Endothelial cell of umbilical vein (primary cell): ENCODE measurements at regions not wholly inside any gene's neighbourhood (a gene's known extent, or its start where the extent isn't known, plus 50 kb on each side); places are given as distances from the start of the nearest gene placed in this dataset.

Experiments used
- CTCF ChIP-seq, 2 donors: IDR thresholded peaks; 1 replicate in 1 of 2; 2 replicates in 1 of 2; pipeline ENCODE4 v1.5.1; 2011; ENCODE audit warnings: low read length in 2 of 2, mild to moderate bottlenecking in 2 of 2, moderate library complexity in 2 of 2, control low read depth in 1 of 2, inconsistent platforms in 1 of 2, low read depth in 1 of 2; ENCODE audit not compliant: insufficient read depth in 1 of 2; ENCODE audit errors: extremely low read depth in 1 of 2
- EZH2 ChIP-seq: IDR thresholded peaks from 2 replicates; pipeline ENCODE4 v1.6.1; 2012; ENCODE audit warnings: borderline replicate concordance, low read depth, mild to moderate bottlenecking, moderate library complexity, low read length, inconsistent platforms; ENCODE audit not compliant: severe bottlenecking
- FOS ChIP-seq: IDR thresholded peaks from 2 replicates; pipeline ENCODE4 v1.6.1; 2011; ENCODE audit warnings: mild to moderate bottlenecking, low read length, moderate library complexity, borderline replicate concordance; ENCODE audit not compliant: insufficient read depth
- GATA2 ChIP-seq: IDR thresholded peaks from 2 replicates; pipeline ENCODE4 v1.7.0; 2011; ENCODE audit warnings: low read depth, mild to moderate bottlenecking, moderate library complexity, mixed read lengths, low read length; ENCODE audit not compliant: insufficient read length, insufficient read depth
- JUN ChIP-seq: IDR thresholded peaks from 2 replicates; pipeline ENCODE4 v1.6.1; 2011; ENCODE audit warnings: borderline replicate concordance, low read depth; ENCODE audit not compliant: insufficient read length, insufficient read depth
- MYC ChIP-seq: IDR thresholded peaks from one replicate; pipeline ENCODE4 v1.6.1; 2011; ENCODE audit warnings: mild to moderate bottlenecking, low read depth, low read length
- POLR2A ChIP-seq: IDR thresholded peaks from 2 replicates; pipeline ENCODE4 v1.6.1; 2012; ENCODE audit warnings: low read depth, mild to moderate bottlenecking, control low read depth, low read length
- POLR2AphosphoS5 ChIP-seq: IDR thresholded peaks from 2 replicates; pipeline ENCODE4 v1.6.1; 2012; ENCODE audit warnings: low read depth, mild to moderate bottlenecking, control low read depth, low read length, moderate library complexity; ENCODE audit not compliant: insufficient read depth
- TF ChIP-seq, protein P1 (sequence below): IDR thresholded peaks from 2 replicates; pipeline ENCODE4 v1.6.1; 2011; ENCODE audit not compliant: insufficient read depth, insufficient read length

DNA sequence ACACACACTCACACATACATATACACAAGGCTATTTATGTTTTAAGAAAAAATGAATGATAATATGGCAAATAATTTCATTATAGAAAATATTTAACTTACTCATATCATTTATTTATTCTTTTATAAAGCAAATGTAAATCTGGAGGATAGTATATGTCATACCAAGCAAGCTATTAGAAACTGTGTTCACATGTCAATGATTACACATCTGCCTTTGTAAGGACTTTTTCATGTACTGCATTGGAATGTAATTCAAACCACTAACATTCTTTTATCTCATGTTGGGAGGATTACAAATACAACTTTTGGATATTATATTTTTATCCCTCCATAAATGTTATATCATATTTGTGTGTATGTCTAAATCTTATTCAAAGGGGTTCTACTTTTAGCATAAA, 1887.4 kb downstream of the NCAM2 start:
- TF ChIP-seq POLR2A (no peak), EZH2 (no peak), CTCF (IDR thresholded peaks at IDR 0.05; ENCODE audit: extremely low read depth in 1 of 2, insufficient read depth in 1 of 2, low read depth in 1 of 2, low read length in 2 of 2) (no peak), FOS (no peak), POLR2AphosphoS5 (no peak), MYC (no peak), JUN (no peak), GATA2 (no peak)
- TF ChIP-seq, protein P1, sequence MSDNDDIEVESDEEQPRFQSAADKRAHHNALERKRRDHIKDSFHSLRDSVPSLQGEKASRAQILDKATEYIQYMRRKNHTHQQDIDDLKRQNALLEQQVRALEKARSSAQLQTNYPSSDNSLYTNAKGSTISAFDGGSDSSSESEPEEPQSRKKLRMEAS = no peak
